ENCODE measurements at regions not wholly inside any gene's neighbourhood (a gene's known extent, or its start where the extent isn't known, plus 50 kb on each side); places are given as distances from the start of the nearest gene placed in this dataset.

- Mint-ChIP-seq H3K4me3 (ENCODE audit: low read depth, unreplicated experiment) (no peak overlapping the region), H3K4me1 (ENCODE audit: low read depth, unreplicated experiment) (no peaks in the 10 kb centered on the region), H3K36me3 (ENCODE audit: insufficient read depth, unreplicated experiment) (no peaks in the 10 kb centered on the region), H3K9me3 (ENCODE audit: low read depth, unreplicated experiment) (peaks cover 8% of the 10 kb centered on the region), H3K27me3 (ENCODE audit: unreplicated experiment) (peaks cover 57% of the 10 kb centered on the region), H3K27ac (ENCODE audit: unreplicated experiment) (no peak overlapping the region)
- no peak for TF ChIP-seq CTCF (IDR thresholded peaks at IDR 0.05; ENCODE audit: unreplicated experiment)
- no peak for DNase-seq
- no TSS peak for BruUV-seq (replicated peaks)
- intact Hi-C loops (cut with micrococcal nuclease; ENCODE audit: unreplicated experiment) = no loop called here
- CTCF ChIA-PET = no interaction called here
Observed at GRCh38 chr2:239828192-239828972, 196.8 kb downstream of the NDUFA10 start.

- peaks cover 4% of the 10 kb centered on the region for H3K9me3 Mint-ChIP-seq (ENCODE audit: low read depth, unreplicated experiment)
- H3K4me1 Mint-ChIP-seq (ENCODE audit: low read depth, unreplicated experiment) = no peaks in the 10 kb centered on the region
- H3K36me3 Mint-ChIP-seq (ENCODE audit: insufficient read depth, unreplicated experiment) = no peaks in the 10 kb centered on the region
- H3K27me3 Mint-ChIP-seq (ENCODE audit: unreplicated experiment) = peaks cover 57% of the 10 kb centered on the region
- no peak for TF ChIP-seq CTCF (IDR thresholded peaks at IDR 0.05; ENCODE audit: unreplicated experiment)
- intact Hi-C loops (cut with micrococcal nuclease; ENCODE audit: unreplicated experiment) = no loop called here
- no peak for DNase-seq
- no TSS peak for BruUV-seq (replicated peaks)
- no peak overlapping the region for H3K4me3 Mint-ChIP-seq (ENCODE audit: low read depth, unreplicated experiment)
- CTCF ChIA-PET = no interaction called here
- H3K27ac Mint-ChIP-seq (ENCODE audit: unreplicated experiment) = no peak overlapping the region
Observed at GRCh38 chr2:239827523-239827890, 197.6 kb downstream of the NDUFA10 start.

GRCh38 chr2:239826786-239827522 is 198.2 kb downstream of the NDUFA10 start:
- no peak for DNase-seq
- Mint-ChIP-seq H3K4me1 (ENCODE audit: low read depth, unreplicated experiment) (no peaks in the 10 kb centered on the region), H3K9me3 (ENCODE audit: low read depth, unreplicated experiment) (peaks cover 4% of the 10 kb centered on the region), H3K4me3 (ENCODE audit: low read depth, unreplicated experiment) (no peak overlapping the region), H3K27me3 (ENCODE audit: unreplicated experiment) (peaks cover 57% of the 10 kb centered on the region), H3K27ac (ENCODE audit: unreplicated experiment) (no peak overlapping the region), H3K36me3 (ENCODE audit: insufficient read depth, unreplicated experiment) (no peaks in the 10 kb centered on the region)
- CTCF ChIA-PET = no interaction called here
- intact Hi-C loops (cut with micrococcal nuclease; ENCODE audit: unreplicated experiment) = no loop called here
- BruUV-seq (replicated peaks) = no TSS peak
- no peak for TF ChIP-seq CTCF (IDR thresholded peaks at IDR 0.05; ENCODE audit: unreplicated experiment)

GRCh38 chr2:239826376-239826775 is 198.8 kb downstream of the NDUFA10 start:
- no peak for TF ChIP-seq CTCF (IDR thresholded peaks at IDR 0.05; ENCODE audit: unreplicated experiment)
- no peak for DNase-seq
- Mint-ChIP-seq H3K4me3 (ENCODE audit: low read depth, unreplicated experiment) (no peak overlapping the region), H3K36me3 (ENCODE audit: insufficient read depth, unreplicated experiment) (no peaks in the 10 kb centered on the region), H3K27me3 (ENCODE audit: unreplicated experiment) (peaks cover 57% of the 10 kb centered on the region), H3K4me1 (ENCODE audit: low read depth, unreplicated experiment) (no peaks in the 10 kb centered on the region), H3K27ac (ENCODE audit: unreplicated experiment) (no peak overlapping the region), H3K9me3 (ENCODE audit: low read depth, unreplicated experiment) (peaks cover 4% of the 10 kb centered on the region)
- CTCF ChIA-PET = no interaction called here
- intact Hi-C loops (cut with micrococcal nuclease; ENCODE audit: unreplicated experiment) = no loop called here
- BruUV-seq (replicated peaks) = no TSS peak
